ENCODE measurements at regions not wholly inside any gene's neighbourhood (a gene's known extent, or its start where the extent isn't known, plus 50 kb on each side); places are given as distances from the start of the nearest gene placed in this dataset.
A peak's percentile ranks its signal among the peaks of the same experiment; 100 is the strongest.

DNA sequence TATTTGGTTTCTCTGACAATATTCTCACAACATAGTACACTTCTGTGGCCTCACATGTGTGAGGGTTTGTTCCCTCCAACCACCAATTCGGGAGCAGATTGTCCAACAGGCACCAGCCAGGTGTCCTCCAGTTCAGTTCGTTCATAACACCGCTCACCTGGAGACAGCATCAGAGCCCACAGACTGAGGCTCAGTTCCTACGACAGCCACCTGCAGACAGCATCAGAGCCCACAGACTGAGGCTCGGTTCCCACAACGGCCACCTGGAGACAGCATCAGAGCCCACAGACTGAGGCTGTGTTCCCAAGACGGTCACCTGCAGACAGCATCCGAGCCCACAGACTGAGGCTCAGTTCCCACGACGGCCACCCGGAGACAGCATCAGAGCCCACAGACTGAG, 58.2 kb upstream of the SNTG2 start:
- H3K18ac ChIP-seq (ENCODE audit: low read length), result no peak overlapping the region

DNA sequence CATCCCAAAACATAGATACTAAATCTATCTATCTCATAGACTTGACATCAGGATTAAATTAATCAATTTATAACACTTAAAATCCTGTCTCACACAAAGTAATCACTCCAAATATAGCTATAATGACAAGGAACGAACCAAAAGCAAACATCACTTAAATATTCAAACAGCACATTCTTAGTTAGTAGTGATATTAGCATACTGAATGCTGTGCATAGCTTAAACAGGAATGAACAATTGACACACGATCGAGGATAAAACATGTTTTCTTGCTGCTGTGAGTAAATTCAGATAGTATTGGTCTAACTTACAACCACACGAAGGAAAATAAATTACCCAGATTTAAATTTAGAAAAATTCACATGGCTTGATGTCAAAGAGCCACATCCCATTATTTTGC, 58.9 kb upstream of the SNTG2 start:
- no CpG with 5 or more reads among the region's 4 CpGs for WGBS (ENCODE audit: extremely low coverage, insufficient coverage, insufficient read length)
- Histone ChIP-seq H2BK5ac (ENCODE audit: low read depth, low read length, poor library complexity) (no peak overlapping the region), H2BK12ac (ENCODE audit: low read length) (no peak overlapping the region), H3K4me2 (ENCODE audit: low read length) (no peak overlapping the region), H3K14ac (ENCODE audit: low read length) (no peak overlapping the region), H3K27me3 (ENCODE audit: insufficient read depth, low read length) (no peaks in the 10 kb centered on the region), H4K8ac (ENCODE audit: low read depth, low read length) (no peak overlapping the region), H3K9ac (ENCODE audit: low read length) (no peak overlapping the region), H3K36me3 (ENCODE audit: control insufficient read depth in 1 of 2, insufficient read depth in 2 of 2, low read length in 2 of 2) (no peaks in the 10 kb centered on the region), H3K4ac (ENCODE audit: low read depth, low read length) (no peak overlapping the region), H2AFZ (ENCODE audit: insufficient read depth, low read length, poor library complexity) (no peak overlapping the region), H3K4me1 (ENCODE audit: control insufficient read depth in 1 of 2, insufficient read depth in 2 of 2, low read length in 2 of 2) (no peaks in the 10 kb centered on the region), H3K4me3 (ENCODE audit: low read depth, low read length) (no peak overlapping the region), H4K91ac (ENCODE audit: low read depth, low read length) (no peak overlapping the region), H3K9me3 (ENCODE audit: insufficient read depth, low read depth, low read length) (peaks cover 4% of the 10 kb centered on the region), H3K18ac (ENCODE audit: low read length) (no peak overlapping the region), H2AK5ac (ENCODE audit: low read length) (no peak overlapping the region), H3K27ac (ENCODE audit: low read depth, low read length) (no peak overlapping the region), H3K23ac (ENCODE audit: low read length) (no peak overlapping the region), H2BK120ac (ENCODE audit: insufficient read depth, low read length, poor library complexity) (no peak overlapping the region), H3K79me1 (ENCODE audit: low read length) (no peaks in the 10 kb centered on the region), H3K79me2 (ENCODE audit: control insufficient read depth, insufficient read depth, low read length, poor library complexity) (no peaks in the 10 kb centered on the region), H4K12ac (ENCODE audit: low read depth, low read length) (no peak overlapping the region)
- no peak for DNase-seq

More for the DNA sequence above, 58.2 kb upstream of the SNTG2 start:
- Histone ChIP-seq H2BK5ac (ENCODE audit: low read depth, low read length, poor library complexity) (no peak overlapping the region), H2BK12ac (ENCODE audit: low read length) (no peak overlapping the region), H3K27ac (ENCODE audit: low read depth, low read length) (no peak overlapping the region), H3K79me1 (ENCODE audit: low read length) (no peaks in the 10 kb centered on the region), H2AK5ac (ENCODE audit: low read length) (no peak overlapping the region), H4K91ac (ENCODE audit: low read depth, low read length) (no peak overlapping the region), H3K4me3 (ENCODE audit: low read depth, low read length) (no peak overlapping the region), H3K4me1 (ENCODE audit: control insufficient read depth in 1 of 2, insufficient read depth in 2 of 2, low read length in 2 of 2) (no peaks in the 10 kb centered on the region), H3K4me2 (ENCODE audit: low read length) (no peak overlapping the region), H3K9me3 (ENCODE audit: insufficient read depth, low read depth, low read length) (peaks cover 8% of the 10 kb centered on the region), H3K14ac (ENCODE audit: low read length) (no peak overlapping the region), H3K79me2 (ENCODE audit: control insufficient read depth, insufficient read depth, low read length, poor library complexity) (no peaks in the 10 kb centered on the region), H3K9ac (ENCODE audit: low read length) (no peak overlapping the region), H4K8ac (ENCODE audit: low read depth, low read length) (no peak overlapping the region), H3K27me3 (ENCODE audit: insufficient read depth, low read length) (no peaks in the 10 kb centered on the region), H2AFZ (ENCODE audit: insufficient read depth, low read length, poor library complexity) (no peak overlapping the region), H2BK120ac (ENCODE audit: insufficient read depth, low read length, poor library complexity) (no peak overlapping the region), H3K4ac (ENCODE audit: low read depth, low read length) (no peak overlapping the region), H4K12ac (ENCODE audit: low read depth, low read length) (no peak overlapping the region), H3K36me3 (ENCODE audit: control insufficient read depth in 1 of 2, insufficient read depth in 2 of 2, low read length in 2 of 2) (no peaks in the 10 kb centered on the region), H3K23ac (ENCODE audit: low read length) (no peak overlapping the region)
- no CpG with 5 or more reads among the region's 11 CpGs for WGBS (ENCODE audit: extremely low coverage, insufficient coverage, insufficient read length)
- DNase-seq, result no peak

DNA sequence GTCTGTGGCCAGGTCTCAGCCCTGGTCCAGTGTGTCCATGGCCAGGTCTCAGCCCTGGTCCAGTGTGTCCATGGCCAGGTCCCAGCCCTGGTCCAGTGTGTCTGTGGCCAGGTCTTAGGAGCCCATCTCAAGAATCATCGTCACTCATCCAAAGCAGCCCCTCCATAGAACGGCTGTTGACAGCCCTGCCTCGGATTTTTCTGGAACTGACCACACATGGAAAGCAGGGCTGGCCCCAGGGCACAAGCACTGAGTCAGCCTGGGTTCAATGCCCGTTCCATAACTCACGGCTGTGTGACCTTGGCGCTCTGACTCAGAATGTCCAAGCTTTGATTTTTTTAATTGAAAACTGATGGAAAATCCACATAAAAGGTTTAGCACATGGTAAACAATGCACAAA, 59.9 kb upstream of the SNTG2 start:
- no peak overlapping the region for H3K18ac ChIP-seq (ENCODE audit: low read length)
- no peak overlapping the region for H2BK120ac ChIP-seq (ENCODE audit: insufficient read depth, low read length, poor library complexity)
- no peak overlapping the region for H2AK5ac ChIP-seq (ENCODE audit: low read length)
- H3K9me3 ChIP-seq (ENCODE audit: insufficient read depth, low read depth, low read length), result peaks cover 2% of the 10 kb centered on the region
- peak in 1 of 2 donors; percentile 3 for DNase-seq
- no peak overlapping the region for H3K9ac ChIP-seq (ENCODE audit: low read length)
- H3K79me1 ChIP-seq (ENCODE audit: low read length), result no peaks in the 10 kb centered on the region
- H4K12ac ChIP-seq (ENCODE audit: low read depth, low read length), result no peak overlapping the region
- H3K4ac ChIP-seq (ENCODE audit: low read depth, low read length), result no peak overlapping the region
- H2BK5ac ChIP-seq (ENCODE audit: low read depth, low read length, poor library complexity), result no peak overlapping the region
- no CpG with 5 or more reads among the region's 6 CpGs for WGBS (ENCODE audit: extremely low coverage, insufficient coverage, insufficient read length)
- no peak overlapping the region for H2BK12ac ChIP-seq (ENCODE audit: low read length)
- H2AFZ ChIP-seq (ENCODE audit: insufficient read depth, low read length, poor library complexity), result no peak overlapping the region
- H3K36me3 ChIP-seq (ENCODE audit: control insufficient read depth in 1 of 2, insufficient read depth in 2 of 2, low read length in 2 of 2), result no peaks in the 10 kb centered on the region
- no peak overlapping the region for H3K23ac ChIP-seq (ENCODE audit: low read length)
- no peak overlapping the region for H4K91ac ChIP-seq (ENCODE audit: low read depth, low read length)
- no peak overlapping the region for H4K8ac ChIP-seq (ENCODE audit: low read depth, low read length)
- no peaks in the 10 kb centered on the region for H3K4me1 ChIP-seq (ENCODE audit: control insufficient read depth in 1 of 2, insufficient read depth in 2 of 2, low read length in 2 of 2)
- no peaks in the 10 kb centered on the region for H3K27me3 ChIP-seq (ENCODE audit: insufficient read depth, low read length)
- H3K27ac ChIP-seq (ENCODE audit: low read depth, low read length), result no peak overlapping the region
- H3K79me2 ChIP-seq (ENCODE audit: control insufficient read depth, insufficient read depth, low read length, poor library complexity), result no peaks in the 10 kb centered on the region
- no peak overlapping the region for H3K14ac ChIP-seq (ENCODE audit: low read length)
- H3K4me2 ChIP-seq (ENCODE audit: low read length), result no peak overlapping the region
- no peak overlapping the region for H3K4me3 ChIP-seq (ENCODE audit: low read depth, low read length)

DNA sequence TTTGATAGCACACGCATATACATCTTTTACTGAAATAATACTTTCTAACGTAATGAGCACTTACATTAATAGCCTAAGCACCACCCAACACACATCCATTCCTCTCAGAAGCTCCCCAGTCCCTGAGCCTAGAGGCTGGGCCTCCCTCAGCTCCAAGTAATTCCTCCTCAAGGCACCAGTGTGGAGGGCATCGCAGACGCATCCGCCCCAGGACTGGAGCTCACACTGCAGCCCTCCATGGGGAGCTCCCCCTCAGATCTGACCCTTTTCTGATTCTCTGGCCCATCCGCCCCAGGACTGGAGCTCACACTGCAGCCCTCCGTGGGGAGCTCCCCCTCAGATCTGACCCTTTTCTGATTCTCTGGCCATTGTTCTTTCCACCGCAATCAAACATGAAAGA, 60.4 kb upstream of the SNTG2 start:
- Histone ChIP-seq H2BK12ac (ENCODE audit: low read length) (no peak overlapping the region), H3K4me1 (ENCODE audit: control insufficient read depth in 1 of 2, insufficient read depth in 2 of 2, low read length in 2 of 2) (no peaks in the 10 kb centered on the region), H3K36me3 (ENCODE audit: control insufficient read depth in 1 of 2, insufficient read depth in 2 of 2, low read length in 2 of 2) (no peaks in the 10 kb centered on the region), H3K27me3 (ENCODE audit: insufficient read depth, low read length) (no peaks in the 10 kb centered on the region), H3K23ac (ENCODE audit: low read length) (no peak overlapping the region), H4K12ac (ENCODE audit: low read depth, low read length) (no peak overlapping the region), H4K91ac (ENCODE audit: low read depth, low read length) (no peak overlapping the region), H3K4ac (ENCODE audit: low read depth, low read length) (no peak overlapping the region), H3K9ac (ENCODE audit: low read length) (no peak overlapping the region), H3K4me3 (ENCODE audit: low read depth, low read length) (no peak overlapping the region), H2BK120ac (ENCODE audit: insufficient read depth, low read length, poor library complexity) (no peak overlapping the region), H2AK5ac (ENCODE audit: low read length) (no peak overlapping the region), H2AFZ (ENCODE audit: insufficient read depth, low read length, poor library complexity) (no peak overlapping the region), H3K79me2 (ENCODE audit: control insufficient read depth, insufficient read depth, low read length, poor library complexity) (no peaks in the 10 kb centered on the region), H3K14ac (ENCODE audit: low read length) (no peak overlapping the region), H3K79me1 (ENCODE audit: low read length) (no peaks in the 10 kb centered on the region), H3K9me3 (ENCODE audit: insufficient read depth, low read depth, low read length) (peaks cover 2% of the 10 kb centered on the region), H3K18ac (ENCODE audit: low read length) (no peak overlapping the region), H3K4me2 (ENCODE audit: low read length) (no peak overlapping the region), H2BK5ac (ENCODE audit: low read depth, low read length, poor library complexity) (no peak overlapping the region), H3K27ac (ENCODE audit: low read depth, low read length) (no peak overlapping the region), H4K8ac (ENCODE audit: low read depth, low read length) (no peak overlapping the region)
- no CpG with 5 or more reads among the region's 8 CpGs for WGBS (ENCODE audit: extremely low coverage, insufficient coverage, insufficient read length)
- no peak for DNase-seq

Data from trophoblast cell (in vitro differentiated cells and primary cell).